DMS153 treated with DMSO at 0.1 percent for 48 hours (cell line): ENCODE measurements at regions not wholly inside any gene's neighbourhood (a gene's known extent, or its start where the extent isn't known, plus 50 kb on each side); places are given as distances from the start of the nearest gene placed in this dataset.
A peak's percentile ranks its signal among the peaks of the same experiment; 100 is the strongest.
"Not testable (repeated sequence)": the region's sequence is repeated elsewhere in the genome, so short reads cannot be mapped to it uniquely, and the experiment has no call there.

Experiments used
- DNase-seq: peaks from one replicate; lab custom pipeline; 2025; ENCODE audit not compliant: unreplicated experiment; lab: John Stamatoyannopoulos, UW

DNA sequence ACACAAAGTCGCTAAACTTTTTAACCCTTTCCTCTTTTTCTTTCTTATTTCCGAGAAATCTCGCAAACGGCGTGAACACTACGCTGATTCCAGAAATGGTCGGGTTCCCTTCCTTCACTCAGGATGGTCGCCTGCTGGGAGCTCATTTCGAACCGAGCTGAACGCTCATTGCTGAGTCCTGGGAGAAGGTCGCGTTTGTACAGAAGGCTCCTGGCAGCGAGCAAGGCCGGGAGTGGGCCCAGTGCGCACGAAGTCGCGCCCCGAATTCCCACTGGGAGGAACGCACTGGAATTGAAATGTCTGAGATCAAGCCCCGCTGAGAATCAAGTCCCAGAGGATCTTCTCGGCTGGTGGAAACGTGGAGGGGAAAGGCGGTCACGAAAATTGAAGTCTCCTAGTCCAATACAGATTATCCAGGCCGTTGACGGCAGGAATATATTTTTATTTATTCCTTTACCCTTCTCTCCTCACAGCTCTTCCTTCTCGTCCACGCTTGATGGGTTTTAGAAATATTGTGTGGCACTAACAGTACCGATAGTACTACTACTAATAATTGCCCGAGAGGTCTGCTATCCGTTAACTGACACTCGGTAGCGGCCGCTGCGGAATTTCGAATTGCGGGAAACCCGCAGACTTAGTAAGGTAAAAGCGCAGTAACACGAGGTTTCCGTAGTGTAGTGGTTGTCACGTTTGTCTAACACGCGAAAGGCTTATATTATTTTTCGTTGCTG lies 207.2 kb upstream of the ZNF184 start:
- DNase-seq = no peak

DNA sequence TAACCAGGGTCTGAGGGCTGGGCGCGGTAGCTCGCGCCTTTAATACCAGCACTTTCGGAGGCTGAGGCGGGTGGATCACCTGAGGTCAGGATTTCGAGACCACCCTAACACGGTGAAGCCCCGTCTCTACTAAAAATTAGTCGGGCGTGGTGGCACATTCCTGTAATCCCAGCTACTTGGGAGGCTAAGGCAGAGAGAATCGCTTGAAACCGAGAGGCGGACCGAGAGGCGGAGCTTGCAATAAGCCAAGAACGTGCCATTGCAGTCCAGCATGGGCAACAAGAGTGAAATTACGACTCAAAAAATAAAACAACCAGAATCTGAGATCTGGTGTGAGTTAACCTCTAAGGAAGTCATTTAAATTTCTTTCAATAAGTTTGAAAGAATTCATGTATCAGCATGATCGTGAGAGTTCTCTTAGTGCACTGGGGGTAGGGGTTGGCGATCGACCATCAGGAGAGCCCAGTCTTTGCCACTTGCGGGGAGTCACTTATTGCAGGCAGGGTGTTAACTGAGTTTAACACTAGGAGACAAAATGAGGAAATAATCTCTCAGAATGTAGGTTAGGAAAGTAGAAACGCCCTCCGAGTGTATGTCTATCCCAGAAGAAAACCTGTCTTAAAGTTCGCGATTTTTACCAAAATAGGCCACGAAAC lies 206.5 kb upstream of the ZNF184 start:
- DNase-seq = no peak

DNA sequence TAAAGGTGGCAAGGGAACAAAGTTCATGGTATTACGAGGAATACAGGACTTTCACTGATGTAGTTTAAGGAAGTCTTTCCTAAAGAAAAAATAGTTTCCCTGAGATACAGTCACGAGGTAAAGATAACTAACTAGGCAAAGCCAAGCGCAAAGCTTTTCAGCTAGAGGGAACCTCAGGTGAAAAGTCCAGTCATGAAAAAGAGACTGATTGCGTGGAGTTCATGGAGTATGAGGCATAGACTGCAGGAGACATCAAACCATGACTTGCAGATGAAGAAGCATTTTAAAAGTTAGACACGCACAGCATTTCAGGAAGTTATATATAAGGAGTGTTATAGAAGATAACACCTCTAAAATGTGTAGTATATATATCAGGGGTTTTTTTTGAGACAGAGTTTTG lies 205.6 kb upstream of the ZNF184 start:
- DNase-seq = no peak

DNA sequence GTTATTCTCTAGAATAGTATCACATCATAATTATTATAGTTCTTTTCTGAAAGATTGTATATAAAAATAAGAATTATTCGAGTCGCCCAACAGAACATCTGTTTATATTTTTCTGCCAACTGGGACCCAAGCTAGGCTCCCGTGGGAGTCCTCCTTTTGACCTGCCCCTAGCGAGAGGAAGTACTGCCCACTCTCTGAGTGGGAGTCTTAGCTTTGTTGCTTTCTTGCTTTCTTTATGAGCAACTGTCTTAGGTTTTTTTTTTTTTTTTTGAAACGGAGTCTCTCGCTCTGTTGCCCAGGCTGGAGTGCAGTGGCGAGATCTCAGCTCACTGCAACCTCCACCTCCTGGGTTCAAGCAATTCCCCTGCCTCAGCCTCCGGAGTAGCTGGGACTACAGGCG lies 202.0 kb upstream of the ZNF184 start:
- DNase-seq = no peak

DNA sequence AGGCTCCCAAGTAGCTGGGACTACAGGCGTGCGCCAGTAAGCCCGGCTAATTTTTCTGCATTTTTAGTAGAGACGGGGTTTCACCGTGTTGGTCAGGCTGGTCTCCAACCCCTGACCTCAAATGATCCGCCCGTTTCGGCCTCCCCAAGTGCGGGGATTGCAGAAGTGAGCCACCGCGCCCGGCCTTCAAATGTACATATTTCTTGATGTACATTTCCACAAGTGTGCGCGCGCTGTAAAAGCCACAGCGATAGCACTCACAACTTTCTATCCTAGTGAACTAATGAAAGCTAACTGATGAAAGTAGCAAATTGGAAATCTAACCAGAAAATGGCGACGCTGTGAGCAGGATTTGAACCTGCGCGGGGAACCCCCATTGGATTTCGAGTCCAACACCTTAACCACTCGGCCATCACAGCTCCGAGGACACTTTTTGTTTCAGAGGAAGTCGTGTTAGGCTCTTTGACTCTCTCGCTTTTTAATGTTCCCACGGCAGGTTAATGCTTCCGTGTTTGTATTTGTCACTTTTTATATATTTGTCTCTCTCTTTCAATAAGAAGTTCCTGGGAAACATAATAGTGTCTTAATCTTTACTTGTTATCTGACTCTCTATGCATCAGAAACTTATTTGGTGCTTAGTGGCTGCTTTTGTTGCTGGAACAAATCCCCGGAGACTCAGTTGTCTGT lies 199.4 kb upstream of the ZNF184 start:
- peak; percentile 43 for DNase-seq

DNA sequence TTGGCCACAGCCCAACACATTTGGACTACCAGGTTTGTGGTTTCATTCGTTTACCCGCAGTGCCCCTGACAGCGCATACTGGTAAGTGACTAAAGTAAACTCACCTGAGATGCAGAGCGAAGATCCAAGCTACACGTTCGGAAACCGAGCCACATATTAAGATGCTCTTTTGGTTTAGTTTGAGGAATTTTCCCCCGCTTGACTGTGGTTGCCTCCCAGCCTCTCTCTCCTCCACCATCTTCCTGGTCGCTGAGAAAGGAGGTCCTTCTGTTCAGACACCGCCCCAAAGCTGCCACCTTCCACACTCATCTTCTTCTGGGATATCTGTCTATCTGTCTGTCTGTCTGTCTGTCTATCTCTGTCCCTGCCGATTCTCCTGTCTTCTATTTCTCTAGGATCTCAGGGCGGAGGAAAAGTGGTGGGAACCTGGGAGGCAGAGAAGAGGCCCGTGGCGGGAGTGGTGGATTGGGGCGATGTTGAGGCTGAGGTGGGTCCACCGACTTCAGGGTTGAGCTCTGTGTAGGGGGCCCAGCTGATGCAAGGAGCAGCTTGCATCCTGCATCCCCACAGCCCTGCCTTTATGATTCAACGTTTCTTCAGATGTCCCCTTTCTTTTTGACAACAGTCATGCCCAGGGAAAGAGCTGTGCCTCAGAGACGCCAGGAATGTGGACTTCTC lies 196.9 kb upstream of the ZNF184 start:
- DNase-seq = no peak

DNA sequence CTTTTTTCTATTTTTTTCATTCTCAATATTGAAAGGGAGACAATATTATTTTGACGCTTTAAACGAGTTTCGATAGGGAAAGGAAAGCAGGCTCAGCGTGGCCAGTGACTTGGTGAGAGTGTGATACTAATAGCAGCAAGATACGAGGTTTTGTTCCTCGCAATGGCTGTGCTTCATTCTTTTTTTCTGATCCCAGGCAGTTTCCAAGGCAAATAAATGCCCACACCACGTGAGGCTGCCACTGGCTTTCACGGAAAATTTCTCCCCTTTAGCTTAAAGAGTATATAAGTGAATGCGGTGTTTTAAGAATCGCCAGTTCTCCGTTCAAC lies 196.4 kb upstream of the ZNF184 start:
- no peak for DNase-seq

DNA sequence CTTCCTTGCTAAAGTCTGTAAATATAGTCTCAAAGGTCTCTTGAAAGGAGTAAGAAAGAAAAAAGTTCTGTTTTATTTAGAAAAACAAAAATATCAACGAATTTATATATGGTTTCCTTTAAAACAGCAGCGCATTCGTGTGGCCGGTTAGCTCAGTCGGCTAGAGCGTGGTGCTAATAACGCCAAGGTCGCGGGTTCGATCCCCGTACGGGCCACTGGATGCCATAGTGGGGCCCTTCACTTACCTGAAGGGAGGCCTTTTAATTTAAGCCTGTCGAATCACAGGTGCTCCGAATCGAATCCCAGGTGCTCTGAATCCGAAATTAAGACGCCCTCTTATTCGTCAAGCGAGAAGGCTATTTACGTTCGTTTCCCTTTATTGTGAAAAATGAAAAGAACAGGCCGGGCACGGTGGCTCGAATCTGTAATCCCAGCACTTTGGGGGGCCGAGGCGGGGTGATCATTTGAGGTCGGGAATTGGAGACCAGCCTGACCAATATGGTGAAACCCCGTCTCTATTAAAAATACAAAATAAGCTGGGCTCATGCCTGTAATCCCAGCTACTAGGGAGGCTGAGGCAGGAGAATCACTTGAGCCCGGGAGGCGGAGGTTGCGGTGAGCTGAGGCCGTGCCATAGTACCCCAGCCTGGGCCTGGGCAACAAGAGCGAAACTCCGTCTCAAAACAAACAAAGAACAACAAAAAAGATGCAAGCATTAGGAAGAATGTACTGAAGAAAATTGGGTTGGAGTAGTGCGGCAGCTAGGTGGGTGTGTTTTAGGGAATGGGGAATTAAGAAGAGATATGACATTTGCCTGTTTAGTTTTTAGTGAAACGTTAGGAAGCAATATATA lies 195.8 kb upstream of the ZNF184 start:
- peak; percentile 63 for DNase-seq

DNA sequence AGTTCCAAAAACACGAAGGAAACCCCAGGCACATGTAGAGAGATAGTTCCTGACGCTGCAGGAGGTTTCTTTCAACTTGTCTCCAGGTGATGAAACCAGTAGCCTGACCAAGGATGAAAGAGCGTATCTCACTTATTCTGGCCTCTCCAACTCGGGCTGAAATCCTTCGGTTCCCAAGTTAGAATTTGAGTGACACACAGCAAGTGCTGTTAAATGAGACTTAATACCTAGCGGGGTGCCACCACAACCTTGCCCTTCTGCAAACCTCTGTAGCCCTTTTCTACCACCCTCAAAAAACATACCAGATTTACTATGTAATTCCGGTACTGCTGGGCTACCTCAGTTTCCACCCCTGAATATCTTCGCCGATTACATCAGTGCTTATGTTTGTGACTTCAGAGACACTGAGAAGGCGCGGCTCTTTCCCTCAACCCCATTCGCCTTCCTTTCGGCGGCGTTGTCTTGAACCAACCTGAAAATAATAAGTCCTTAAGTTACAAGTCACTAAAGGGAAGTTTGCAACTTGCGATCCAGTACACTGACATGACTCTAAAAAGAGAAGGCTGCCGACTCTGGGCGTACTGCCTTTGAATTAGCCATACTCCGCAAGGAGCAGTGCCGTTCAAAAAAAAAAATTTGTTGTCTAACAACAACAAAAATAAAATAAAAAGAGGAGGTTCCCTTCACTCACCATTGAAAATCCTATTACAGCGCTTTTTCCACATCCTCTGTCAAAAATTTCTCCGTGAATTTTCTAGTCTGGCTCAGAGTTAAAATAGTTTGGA lies 194.9 kb upstream of the ZNF184 start:
- no peak for DNase-seq

DNA sequence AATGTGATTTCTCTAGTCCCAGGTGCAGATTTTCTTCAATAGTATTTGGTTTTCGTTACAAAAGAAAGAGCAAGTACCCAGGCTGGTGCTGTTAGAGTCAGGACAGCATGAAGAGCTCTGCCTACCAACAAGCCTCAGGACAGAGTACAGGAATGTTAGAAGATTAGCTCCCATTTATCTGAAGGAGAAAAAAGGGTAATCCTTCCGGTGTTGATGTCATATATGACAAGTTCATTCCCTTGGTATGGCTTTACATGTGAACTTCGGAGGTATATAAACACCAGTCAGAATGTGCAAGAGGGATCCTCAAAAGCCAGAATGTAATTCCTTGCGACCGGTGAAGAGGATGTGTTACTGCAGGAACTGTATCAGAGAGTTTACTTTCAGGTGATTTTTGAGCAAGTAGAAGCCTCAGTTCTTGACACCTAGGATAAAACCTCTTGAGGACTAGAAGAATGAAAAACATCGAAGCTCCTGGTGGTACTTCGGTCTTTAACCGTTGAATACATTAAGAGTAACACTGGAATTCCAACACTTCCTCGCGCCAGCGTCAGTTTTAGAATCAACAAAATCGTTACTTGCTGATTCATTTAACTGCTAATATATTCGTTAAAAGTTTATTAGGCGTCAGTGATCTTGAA lies 194.2 kb upstream of the ZNF184 start:
- no peak for DNase-seq

DNA sequence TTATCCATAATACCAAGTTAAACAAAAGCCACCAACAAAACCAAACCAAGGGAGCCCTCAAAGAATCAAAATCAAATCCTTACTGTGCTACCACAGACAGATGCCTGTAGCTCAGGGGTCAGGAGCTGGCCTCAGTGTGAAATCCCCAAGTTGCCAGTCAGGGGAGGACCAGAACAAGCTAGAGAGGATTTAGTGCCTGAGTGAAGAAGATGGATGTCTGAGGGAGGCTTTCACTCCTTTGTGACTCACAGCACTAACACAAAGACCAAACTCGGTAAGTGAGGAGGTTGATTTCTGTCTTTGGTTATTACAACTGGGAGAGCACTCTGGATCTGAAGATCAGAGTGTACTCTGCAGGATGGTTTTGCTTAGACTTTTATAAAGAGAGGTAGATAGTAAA lies 189.9 kb upstream of the ZNF184 start:
- no peak for DNase-seq

DNA sequence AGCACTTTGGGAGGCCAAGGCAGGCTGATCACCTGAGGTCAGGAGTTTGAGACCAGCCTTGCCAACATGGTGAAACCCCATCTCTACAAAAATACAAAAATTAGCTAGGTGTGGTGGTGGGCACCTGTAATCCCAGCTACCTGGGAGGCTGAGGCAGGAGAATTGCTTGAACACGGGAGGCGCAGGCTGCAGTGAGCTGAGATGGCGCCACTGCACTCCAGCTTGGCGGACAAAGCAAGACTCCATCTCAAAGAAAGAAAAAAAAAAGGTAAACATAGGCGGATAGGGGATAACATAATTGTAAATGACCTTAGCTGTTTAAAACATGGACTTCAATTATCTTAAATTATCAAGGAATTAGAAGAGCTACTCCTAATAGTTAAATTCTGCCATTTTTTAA lies 189.3 kb upstream of the ZNF184 start:
- not testable (repeated sequence) for DNase-seq

DNA sequence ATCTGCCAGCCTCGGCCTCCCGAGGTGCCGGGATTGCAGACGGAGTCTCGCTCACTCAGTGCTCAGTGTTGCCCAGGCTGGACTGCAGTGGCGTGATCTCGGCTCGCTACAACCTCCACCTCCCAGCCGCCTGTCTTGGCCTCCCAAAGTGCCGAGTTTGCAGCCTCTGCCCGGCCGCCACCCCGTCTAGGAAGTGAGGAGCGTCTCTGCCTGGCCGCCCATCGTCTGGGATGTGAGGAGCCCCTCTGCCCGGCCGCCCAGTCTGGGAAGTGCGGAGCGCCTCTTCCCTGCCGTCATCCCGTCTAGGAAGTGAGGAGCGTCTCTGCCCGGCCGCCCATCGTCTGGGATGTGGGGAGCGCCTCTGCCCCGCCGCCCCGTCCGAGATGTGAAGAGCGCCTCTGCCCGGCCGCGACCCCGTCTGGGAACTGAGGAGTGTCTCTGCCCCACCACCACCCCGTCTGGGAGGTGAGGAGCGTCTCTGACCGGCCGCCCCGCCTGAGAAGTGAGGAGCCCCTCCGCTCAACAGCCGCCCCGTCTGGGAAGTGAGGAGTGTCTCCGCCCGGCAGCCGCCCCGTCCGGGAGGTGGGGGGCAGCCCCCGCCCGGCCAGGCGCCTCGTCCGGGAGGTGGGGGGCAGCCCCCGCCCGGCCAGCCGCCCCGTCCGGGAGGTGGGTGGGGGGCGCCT lies 180.4 kb upstream of the ZNF184 start:
- DNase-seq = not testable (repeated sequence)

DNA sequence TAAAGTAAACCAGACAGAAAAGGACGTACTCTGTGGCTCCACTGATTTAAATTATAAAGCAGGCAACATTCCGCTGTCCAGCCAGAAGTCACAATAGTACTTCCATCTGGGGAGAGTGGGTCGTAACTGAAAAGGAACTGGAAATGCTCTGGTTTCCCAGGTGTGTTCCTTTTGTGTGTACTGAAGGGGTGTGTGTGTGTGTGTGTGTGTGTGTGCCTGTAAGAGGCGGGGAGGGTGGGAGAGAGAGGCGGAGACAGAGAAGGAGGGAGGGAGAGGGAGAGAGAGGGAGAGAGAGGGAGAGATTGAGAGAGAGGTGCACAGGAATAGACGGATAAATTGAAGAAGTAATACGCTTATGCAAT lies 178.4 kb upstream of the ZNF184 start:
- DNase-seq = no peak

DNA sequence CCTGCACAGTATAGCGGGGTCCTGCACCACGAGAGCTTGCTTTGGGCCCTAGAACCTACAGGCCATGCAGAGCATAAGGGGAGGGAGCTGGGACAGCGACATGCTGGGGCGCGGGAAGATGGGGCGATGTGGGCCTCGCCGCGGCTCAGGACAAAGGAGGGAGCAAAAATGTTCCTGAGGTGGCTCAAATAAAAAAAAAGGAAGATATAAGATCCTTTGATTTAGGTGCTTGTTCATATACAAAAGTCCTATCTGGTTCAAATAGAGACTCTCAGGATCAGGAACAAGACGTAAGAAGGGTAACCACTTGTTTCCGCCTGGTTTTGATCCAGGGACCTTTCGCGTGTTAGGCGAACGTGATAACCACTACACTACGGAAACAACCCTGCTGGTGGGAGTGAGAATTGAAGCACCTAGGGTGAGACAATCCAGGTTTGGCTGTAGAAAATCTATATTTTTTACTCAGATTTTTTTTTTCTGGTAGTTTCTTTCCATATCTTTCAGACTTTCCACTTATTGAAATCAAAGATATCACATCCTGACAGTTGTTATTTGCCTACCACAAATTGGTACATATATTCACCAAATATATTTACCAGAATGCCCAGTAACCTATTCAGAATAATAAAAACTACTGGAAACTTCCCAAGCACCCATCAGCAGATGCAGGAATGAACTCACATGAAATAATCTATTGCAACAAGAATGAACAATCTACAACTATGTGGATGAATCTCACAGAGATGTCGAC lies 177.9 kb upstream of the ZNF184 start:
- DNase-seq = peak; percentile 22

DNA sequence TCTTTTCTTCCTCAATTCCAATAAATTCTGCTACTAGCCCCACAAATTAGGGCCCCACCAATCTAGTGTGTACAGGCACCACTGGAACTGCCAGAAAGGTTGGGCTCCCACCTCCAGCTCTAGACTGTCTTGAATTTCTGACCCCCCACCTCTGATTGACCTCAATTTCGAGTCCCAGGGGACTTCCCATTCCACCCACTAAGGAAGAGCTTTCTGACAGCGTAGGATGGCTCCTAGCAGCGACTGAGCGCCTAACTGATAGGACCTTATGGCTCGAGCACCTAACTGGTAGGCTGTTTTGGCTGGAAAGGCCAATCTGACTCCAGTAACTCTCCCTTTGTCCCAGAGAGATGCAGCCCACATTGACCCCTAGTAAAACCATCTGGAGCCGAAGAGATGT lies 171.6 kb upstream of the ZNF184 start:
- no peak for DNase-seq

DNA sequence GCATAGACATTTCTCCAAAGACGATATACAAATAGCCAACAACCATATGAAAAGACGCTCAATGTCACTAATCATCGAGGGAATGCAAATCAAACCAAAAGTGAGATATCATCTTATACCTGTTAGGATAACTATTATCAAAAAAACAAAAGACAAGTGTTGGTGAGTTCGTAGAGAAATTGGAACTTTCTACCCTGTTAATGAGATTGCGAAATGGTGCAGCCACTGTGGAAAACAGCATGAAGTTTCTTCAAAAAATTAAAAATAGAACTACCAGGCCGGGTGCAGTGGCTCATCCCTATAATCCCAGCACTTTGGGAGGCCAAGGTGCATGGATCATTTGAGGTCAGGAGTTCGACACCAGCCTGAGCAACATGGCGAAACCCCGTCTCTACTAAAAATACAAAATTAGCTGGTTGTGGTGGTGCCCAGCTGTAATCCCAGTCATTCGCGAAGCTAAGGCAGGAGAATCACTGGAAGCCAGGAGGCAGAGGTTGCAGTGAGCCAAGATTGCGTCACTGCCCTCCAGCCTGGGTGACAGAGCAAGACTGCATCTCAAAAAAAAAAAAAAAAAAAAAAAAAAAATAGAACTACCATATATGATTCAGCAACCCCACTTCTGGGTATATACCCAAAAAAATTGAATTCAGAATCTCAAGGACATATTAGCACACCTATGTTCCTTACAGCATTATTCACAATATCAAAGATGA lies 170.0 kb upstream of the ZNF184 start:
- no peak for DNase-seq

DNA sequence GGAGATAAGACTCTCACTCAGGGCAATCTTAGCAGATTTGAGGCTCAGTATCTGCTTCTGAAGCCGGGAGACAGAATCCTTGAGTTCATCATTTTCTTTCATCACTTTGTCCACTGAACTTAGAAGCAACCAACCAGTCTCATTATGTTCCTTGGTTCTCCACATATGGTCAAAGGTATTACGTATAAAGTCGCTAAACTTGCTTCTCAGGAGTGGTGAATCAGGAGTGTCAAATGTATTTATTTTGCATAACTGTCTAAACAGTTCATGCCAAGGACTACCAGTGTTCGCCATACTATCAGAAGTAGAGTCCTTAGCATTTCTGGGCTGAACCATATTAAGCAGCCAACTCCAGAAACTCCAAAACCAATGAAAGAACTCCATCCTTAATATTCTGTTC lies 163.0 kb upstream of the ZNF184 start:
- not testable (repeated sequence) for DNase-seq
